Activated CD4-positive, alpha-beta T cell treated with anti-CD3 and anti-CD28 coated beads, Interleukin-2, Interleukin-6, amounts not matched to agents 100 ng/mL and 50 ng/mL, durations not matched to agents 16 hours and 8 hours (primary cell): ENCODE measurements at regions not wholly inside any gene's neighbourhood (a gene's known extent, or its start where the extent isn't known, plus 50 kb on each side); places are given as distances from the start of the nearest gene placed in this dataset.

Source experiments
- DNase-seq: peaks from one replicate; pipeline ENCODE4 v3.0.0-alpha.2; 2020

DNA sequence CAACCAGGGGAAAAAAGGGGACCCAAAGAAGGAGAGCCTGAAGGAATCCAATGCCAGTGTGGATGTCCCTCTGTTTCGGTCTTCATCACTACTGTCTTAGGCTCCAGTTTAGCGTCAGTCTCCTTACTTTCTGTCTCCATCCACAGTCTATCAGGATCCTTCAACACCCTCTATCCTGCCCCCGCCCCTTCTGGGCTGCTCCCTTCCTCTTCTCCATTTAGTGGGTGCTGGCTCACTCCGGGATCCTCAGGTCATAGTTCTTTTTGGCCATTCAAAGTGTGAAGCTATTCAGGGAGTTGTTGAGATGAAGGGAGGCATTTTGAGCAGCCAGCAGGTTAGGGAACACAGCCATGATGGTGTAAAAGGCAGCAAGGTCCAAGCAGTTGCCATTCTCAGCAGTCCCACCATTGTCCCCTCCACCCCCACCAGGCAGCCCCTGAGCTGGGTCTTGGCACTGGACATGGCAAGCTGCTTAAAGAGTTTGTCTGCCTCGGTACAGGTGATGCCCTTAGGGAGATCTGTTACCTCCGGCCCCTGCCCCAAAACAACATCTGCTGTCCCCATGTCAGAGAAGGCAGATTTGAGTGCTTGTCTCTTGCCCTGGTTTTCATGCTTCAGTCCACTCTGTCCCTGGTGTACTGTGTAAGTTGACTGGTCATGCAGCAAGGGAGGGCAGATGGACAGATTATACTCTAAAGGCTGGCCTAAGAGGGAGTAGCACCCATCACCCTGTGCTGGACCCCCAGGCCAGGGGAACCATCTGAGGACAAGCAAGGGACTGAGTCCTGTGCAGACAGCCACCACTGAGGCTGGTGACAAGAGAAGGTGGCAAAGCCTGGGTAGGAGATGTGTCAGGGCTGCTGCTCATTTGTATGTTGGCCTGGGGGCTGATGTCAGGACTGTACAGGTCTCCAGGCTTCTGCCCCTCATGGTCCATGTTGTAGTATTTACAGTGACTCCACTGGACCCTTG lies 842.0 kb downstream of the HACE1 start:
- no peak for DNase-seq

- DNase-seq: no peak
These were observed 845.4 kb downstream of the HACE1 start for GRCh38 chr6:104014163-104014959.

DNA sequence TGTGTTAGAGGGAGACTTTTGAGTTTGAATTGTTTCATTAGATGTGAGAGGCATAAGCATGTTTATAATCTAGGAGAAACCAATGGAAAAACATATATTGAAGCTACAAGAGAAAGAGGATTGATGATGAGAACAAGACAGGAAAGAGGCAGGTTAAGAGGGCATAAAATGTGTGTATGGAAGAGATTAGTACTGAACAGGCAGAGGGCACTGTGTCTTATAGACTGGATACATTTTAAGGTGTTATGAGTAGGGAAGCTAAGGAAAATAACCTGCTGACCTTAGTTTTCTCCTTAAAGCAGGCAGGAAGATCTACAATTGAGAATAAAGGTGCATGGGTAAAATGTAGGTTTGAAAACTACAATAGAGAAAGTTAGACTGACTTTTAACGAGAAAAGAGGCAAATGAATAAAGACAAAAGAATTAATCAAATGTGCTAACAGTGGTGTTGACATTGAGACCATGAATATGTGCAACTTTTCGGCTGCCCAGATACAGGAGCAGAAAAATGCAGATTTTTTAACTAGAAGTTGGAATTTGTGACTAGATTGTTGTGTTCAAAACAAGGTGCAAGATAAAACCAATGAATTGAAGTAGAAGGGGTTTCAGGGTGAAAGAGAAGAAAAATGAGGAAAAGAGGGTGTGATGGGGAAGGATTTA lies 846.3 kb downstream of the HACE1 start:
- no peak for DNase-seq

DNA sequence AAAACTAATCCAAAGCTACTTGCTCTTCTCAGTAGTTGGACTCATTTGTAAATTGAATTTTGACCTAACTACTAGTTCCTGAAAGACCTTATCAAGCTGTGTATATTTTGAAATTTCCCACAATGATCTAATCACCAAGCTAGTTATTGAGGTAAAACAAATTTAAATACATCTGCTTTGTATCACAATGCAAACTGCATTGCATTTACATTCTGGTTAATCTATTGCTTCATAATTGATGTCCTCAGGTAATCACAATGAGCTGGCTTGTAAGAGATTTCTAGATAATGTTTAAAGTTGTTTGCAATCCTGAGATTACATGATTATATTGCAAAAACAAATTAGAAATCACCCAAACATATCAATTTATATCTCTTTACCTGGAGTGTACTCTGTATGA lies 848.8 kb downstream of the HACE1 start:
- DNase-seq: no peak

- no peak for DNase-seq
These were observed 855.8 kb downstream of the HACE1 start for GRCh38 chr6:104003803-104004516.

- DNase-seq: no peak
These were observed 864.1 kb downstream of the HACE1 start for GRCh38 chr6:103995571-103995970.

GRCh38 chr6:103983860-103984259 lies 875.9 kb downstream of the HACE1 start:
- DNase-seq: no peak

DNA sequence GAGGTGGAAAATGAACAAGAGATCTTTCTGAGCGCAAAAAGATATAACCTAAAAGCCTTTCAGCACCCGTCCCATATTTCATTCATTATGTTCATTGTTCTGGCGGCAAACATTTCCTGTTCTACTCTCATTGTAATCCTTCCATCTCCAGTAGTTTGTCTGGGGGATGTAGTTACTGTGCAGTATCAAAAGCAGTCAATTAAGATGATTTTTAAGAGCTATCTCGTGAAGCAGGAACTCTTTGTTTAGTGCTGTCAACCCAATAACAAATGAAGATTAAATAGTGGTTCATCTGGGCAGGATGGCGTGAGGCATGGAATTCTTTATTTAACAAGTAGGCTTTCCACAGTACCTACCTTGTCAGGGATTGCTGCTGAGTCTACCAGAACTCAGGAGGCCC lies 876.7 kb downstream of the HACE1 start:
- no peak for DNase-seq

GRCh38 chr6:103982574-103982973 lies 877.1 kb downstream of the HACE1 start:
- DNase-seq: no peak

DNA sequence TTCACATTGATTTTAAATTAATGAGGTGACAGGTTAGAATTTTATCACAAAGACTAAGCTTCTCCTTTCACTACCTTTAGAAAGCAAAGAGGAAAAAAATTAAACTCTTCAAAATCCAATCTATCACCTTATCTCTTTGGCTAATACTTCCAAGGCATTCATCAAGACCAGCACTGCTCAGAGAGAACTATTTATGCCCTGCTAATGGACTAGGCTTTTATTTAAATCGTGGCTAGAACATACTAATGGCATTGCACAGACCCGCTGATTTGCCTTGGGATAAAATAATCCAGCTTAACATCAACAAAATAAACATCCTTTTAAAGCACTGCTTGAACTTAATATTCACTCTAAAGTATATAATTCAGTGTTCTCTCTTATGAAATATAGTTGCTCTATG lies 880.4 kb downstream of the HACE1 start:
- DNase-seq: no peak

DNA sequence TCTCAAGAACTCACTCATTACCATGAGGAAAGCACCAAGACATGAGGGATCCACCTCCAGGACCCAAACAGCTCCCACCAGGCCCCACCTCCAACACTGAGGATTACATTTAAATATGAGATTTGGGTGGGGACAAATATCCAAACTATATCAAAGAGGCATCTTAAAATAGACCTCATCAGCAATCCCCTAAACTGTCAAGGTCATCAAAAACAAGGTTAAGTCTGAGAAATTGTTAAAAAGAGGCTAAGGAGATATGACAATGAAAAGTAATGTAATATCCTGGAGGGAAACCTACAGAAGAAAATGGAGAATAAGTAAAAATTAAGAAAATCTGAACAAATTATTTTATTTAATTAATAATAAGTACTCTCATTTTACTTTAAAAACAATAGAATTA lies 922.3 kb downstream of the HACE1 start:
- DNase-seq: no peak

DNA sequence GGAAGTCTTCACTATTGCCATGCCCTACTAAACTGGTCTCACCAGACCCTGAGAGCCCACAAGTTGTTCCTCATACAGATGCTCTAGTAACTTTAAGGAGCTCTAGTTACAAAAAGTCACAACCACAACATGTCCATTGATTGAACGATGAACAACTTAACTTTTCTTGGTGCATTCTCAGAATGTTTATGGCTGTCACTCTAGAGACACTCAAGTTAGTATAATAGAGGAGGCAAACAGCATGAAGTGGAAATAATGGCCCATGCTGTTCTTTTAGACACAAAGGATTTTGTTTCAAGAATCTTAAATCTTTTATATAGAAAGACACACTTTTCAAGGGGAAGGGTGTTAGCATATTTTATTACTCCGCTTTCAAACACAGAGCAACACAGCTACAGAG lies 934.4 kb downstream of the HACE1 start:
- no peak for DNase-seq

- no peak for DNase-seq
These were observed 949.7 kb downstream of the HACE1 start for GRCh38 chr6:103910018-103910417.

DNA sequence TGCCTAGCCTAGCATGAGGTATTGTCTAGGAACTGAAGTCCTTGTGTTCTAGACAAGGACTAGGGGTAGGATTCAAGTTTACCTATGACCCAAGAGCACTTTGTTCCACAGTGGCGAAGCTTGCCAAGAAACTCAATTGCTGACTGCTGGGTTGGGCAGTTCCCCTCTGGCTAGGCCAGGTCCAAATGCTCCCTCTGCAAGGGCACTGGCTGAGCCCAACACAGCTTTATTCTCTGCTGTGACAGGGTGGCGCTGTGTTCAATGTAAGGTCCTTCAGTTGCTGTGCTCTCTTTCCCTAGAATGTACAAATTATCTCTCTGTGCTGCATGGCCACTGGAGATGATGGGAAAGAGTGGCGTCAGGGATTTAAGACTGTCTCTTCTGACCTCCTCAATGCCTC lies 950.8 kb downstream of the HACE1 start:
- DNase-seq: no peak

GRCh38 chr6:103895136-103895535 lies 964.6 kb downstream of the HACE1 start:
- no peak for DNase-seq

DNA sequence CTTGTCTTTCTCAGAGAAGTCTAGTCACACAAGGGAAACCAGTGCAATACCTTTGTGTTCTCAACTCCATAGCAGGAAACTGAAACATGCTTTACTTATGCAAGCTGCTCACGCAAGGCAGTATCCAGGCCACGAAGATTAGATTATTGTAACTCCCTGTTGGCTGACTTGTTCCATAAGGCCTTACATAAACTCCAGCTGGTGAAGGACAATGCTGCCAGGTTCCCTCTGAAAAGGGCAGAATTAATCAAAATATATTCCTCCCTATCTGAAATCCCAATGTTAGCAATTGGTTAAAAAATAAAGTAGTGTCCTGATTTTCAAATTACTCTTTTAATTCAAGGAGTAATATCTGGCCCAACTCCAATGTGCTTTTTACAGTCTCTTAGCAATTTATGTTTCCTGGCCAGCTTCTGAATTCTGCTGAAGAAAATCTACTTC lies 966.6 kb downstream of the HACE1 start:
- DNase-seq: no peak

GRCh38 chr6:103886951-103887350 lies 972.8 kb downstream of the HACE1 start:
- no peak for DNase-seq

GRCh38 chr6:103885446-103885845 lies 974.3 kb downstream of the HACE1 start:
- no peak for DNase-seq

- DNase-seq: no peak
These were observed 979.9 kb downstream of the HACE1 start for GRCh38 chr6:103879800-103880199.

DNA sequence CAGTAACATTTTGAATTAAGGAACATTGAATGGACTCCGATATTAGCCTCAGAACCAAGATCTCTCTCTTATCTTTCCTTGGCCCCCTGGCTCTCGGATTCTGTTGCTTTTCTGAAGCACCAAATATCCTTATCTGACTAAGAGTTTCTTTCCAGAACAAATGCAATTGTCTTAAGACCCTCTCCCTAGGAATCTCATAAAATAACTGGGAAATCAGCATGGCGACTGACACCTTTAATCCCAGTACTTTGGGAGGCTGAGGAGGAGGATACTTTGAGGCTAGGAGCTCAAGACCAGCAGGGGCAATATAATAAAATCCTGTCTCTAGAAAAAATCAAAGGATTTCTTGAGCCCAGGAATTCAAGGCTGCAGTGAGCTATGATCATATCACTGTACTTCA lies 984.5 kb downstream of the HACE1 start:
- no peak for DNase-seq

- no peak for DNase-seq
These were observed 985.1 kb downstream of the HACE1 start for GRCh38 chr6:103874575-103874974.

DNA sequence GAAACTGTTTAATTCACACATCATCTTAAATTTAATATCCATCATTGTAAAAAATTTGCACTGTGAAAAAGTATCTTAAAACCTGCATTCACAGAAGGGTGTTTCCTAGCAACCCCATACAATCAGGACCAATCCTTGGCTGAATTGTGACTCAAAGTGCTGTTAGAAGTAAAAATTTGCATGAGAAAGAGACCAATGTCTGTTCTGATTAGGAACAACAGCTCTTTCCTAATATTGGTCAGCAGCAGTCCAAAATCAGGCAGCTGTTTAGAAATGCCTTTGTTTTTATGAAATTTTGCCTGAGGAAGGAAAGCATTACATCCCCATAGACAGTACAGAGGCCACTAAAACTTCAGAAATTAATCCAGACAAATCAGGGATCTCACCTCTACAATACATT lies 987.0 kb downstream of the HACE1 start:
- no peak for DNase-seq

DNA sequence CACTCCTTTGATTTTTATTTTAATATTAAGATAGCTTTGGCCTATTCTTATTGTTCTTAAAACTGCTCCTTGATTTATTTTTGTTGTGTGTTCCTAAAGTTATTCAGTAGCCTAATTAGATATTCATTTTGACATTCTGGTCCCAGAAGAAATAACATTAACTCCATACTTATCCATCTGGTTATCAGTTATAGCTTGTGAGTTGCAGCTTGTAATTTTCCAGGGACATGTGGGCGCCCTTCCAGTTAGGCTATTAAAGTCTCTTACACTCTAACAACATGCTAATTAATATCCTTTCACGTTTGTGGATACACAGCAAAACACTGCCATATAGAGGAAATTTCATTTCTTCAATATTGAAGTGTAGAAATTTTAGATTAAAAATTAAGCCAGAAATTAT lies 987.5 kb downstream of the HACE1 start:
- no peak for DNase-seq
